WTC11 (cell line): ENCODE measurements at regions not wholly inside any gene's neighbourhood (a gene's known extent, or its start where the extent isn't known, plus 50 kb on each side); places are given as distances from the start of the nearest gene placed in this dataset.

Source experiments
- ATF2 ChIP-seq: sonication (generic); formaldehyde crosslinking; IDR thresholded peaks from 2 replicates; pipeline ENCODE4 v1.8.1; 2022; ENCODE audit warnings: low read depth, missing genetic modification reagents, borderline replicate concordance
- CTCF ChIP-seq: fragments of 200-600 bp; IDR thresholded peaks from 2 replicates; pipeline ENCODE4 v1.8.0; 2022; ENCODE audit warnings: antibody characterized with exemption
- GABPB1 ChIP-seq: sonication (generic); formaldehyde crosslinking; IDR thresholded peaks from 2 replicates; pipeline ENCODE4 v1.8.1; 2023; ENCODE audit warnings: mild to moderate bottlenecking, missing genetic modification reagents
- HMGXB4 ChIP-seq: sonication (generic); formaldehyde crosslinking; IDR thresholded peaks from 2 replicates; pipeline ENCODE4 v1.8.1; 2023; ENCODE audit warnings: mild to moderate bottlenecking, moderate library complexity, missing genetic modification reagents
- JUN ChIP-seq: sonication (generic); formaldehyde crosslinking; IDR thresholded peaks from 2 replicates; pipeline ENCODE4 v1.8.0; 2023; ENCODE audit warnings: mild to moderate bottlenecking, missing genetic modification reagents
- MAX ChIP-seq: sonication (generic); formaldehyde crosslinking; IDR thresholded peaks from 2 replicates; pipeline ENCODE4 v1.8.0; 2022; ENCODE audit warnings: mild to moderate bottlenecking, missing genetic modification reagents
- NR2C2 ChIP-seq: sonication (generic); formaldehyde crosslinking; IDR thresholded peaks from 2 replicates; pipeline ENCODE4 v1.8.0; 2022; ENCODE audit warnings: mild to moderate bottlenecking, missing genetic modification reagents
- PRDM15 ChIP-seq: sonication (generic); formaldehyde crosslinking; IDR thresholded peaks from 2 replicates; pipeline ENCODE4 v1.8.0; 2022; ENCODE audit warnings: missing genetic modification reagents
- SP1 ChIP-seq: sonication (generic); formaldehyde crosslinking; conservative IDR thresholded peaks from 2 replicates; pipeline ENCODE4 v1.8.1; 2022; ENCODE audit warnings: missing genetic modification reagents
- STAT6 ChIP-seq: sonication (generic); formaldehyde crosslinking; conservative IDR thresholded peaks from 2 replicates; pipeline ENCODE4 v1.8.1; 2023; ENCODE audit warnings: mild to moderate bottlenecking, low read depth, missing genetic modification reagents, moderate library complexity
- USF1 ChIP-seq: sonication (generic); formaldehyde crosslinking; IDR thresholded peaks from 2 replicates; pipeline ENCODE4 v1.8.0; 2022; ENCODE audit warnings: mild to moderate bottlenecking, missing genetic modification reagents
- ZNF121 ChIP-seq: sonication (generic); formaldehyde crosslinking; IDR thresholded peaks from 2 replicates; pipeline ENCODE4 v1.8.0; 2023; ENCODE audit warnings: missing genetic modification reagents
- ZNF281 ChIP-seq: sonication (generic); formaldehyde crosslinking; IDR thresholded peaks from 2 replicates; pipeline ENCODE4 v1.8.0; 2023; ENCODE audit warnings: mild to moderate bottlenecking, missing genetic modification reagents

- TF ChIP-seq PRDM15: no peak
- TF ChIP-seq MAX (CRISPR knock-in tag): no peak
- no peak for TF ChIP-seq CTCF
- TF ChIP-seq STAT6 (CRISPR knock-in tag): no peak
- no peak for TF ChIP-seq GABPB1 (CRISPR knock-in tag)
- TF ChIP-seq ZNF281 (CRISPR knock-in tag): no peak
- no peak for TF ChIP-seq ATF2 (CRISPR knock-in tag)
- TF ChIP-seq SP1 (CRISPR knock-in tag): no peak
- TF ChIP-seq NR2C2 (CRISPR knock-in tag): no peak
- TF ChIP-seq HMGXB4 (CRISPR knock-in tag): no peak
- no peak for TF ChIP-seq USF1 (CRISPR knock-in tag)
- TF ChIP-seq ZNF121 (CRISPR knock-in tag): no peak
- TF ChIP-seq JUN (CRISPR knock-in tag): no peak
These were observed 262.2 kb upstream of the TCERG1L start for GRCh38 chr10:131573707-131574106.
